Mucosa of stomach (tissue), 1 donor: ENCODE measurements at regions not wholly inside any gene's neighbourhood (a gene's known extent, or its start where the extent isn't known, plus 50 kb on each side); places are given as distances from the start of the nearest gene placed in this dataset.
"Not testable (repeated sequence)": the region's sequence is repeated elsewhere in the genome, so short reads cannot be mapped to it uniquely, and the experiment has no call there.

Experiments
- H3K27me3 ChIP-seq: one replicate; pipeline ENCODE4 v1.7.0; 2013; ENCODE audit warnings: mild to moderate bottlenecking, low read length; ENCODE audit not compliant: control insufficient read depth, insufficient read depth
- H3K36me3 ChIP-seq: one replicate; pipeline ENCODE4 v1.7.0; 2013; ENCODE audit warnings: low read length; ENCODE audit not compliant: control insufficient read depth, insufficient read depth
- H3K4me1 ChIP-seq: one replicate; pipeline ENCODE4 v1.7.0; 2013; ENCODE audit warnings: mild to moderate bottlenecking, low read length; ENCODE audit not compliant: control insufficient read depth, insufficient read depth
- H3K4me3 ChIP-seq: one replicate; pipeline ENCODE4 v1.7.0; 2013; ENCODE audit warnings: low read length
- H3K9ac ChIP-seq: one replicate; pipeline ENCODE4 v1.7.0; 2013; ENCODE audit warnings: mild to moderate bottlenecking, low read length, moderate library complexity
- H3K9me3 ChIP-seq: one replicate; pipeline ENCODE4 v1.7.0; 2013; ENCODE audit warnings: mild to moderate bottlenecking, low read length, moderate library complexity; ENCODE audit not compliant: control insufficient read depth
- donor health status: Pancreatic carcinoma.

- not testable (repeated sequence) for H3K9ac ChIP-seq, H3K9me3 ChIP-seq, H3K4me3 ChIP-seq, H3K27me3 ChIP-seq, H3K4me1 ChIP-seq, H3K36me3 ChIP-seq
Measured at GRCh38 chr1:230550945-230551344, 91.3 kb upstream of the COG2 start.

DNA sequence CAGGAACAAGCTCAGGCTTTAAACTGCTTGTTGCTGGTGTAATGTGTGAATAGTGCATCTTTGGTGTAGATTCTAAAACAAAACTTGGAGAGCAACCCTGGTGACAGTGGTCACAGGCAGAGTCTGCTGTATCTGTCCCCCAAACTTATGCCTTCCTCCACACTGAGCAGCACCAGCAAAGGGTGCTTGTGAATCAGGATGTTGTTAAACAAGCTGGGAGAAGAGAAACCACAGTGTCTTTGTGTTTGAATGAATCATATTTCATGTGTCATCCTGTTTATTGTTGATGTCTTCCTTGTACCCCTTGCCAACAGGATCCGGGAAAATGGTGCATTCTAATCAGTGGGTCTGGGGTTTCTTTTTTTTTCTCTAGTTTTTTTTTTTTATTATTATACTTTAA lies 91.9 kb upstream of the COG2 start:
- no peak overlapping the region for H3K4me3 ChIP-seq
- no peaks in the 10 kb centered on the region for H3K9me3 ChIP-seq
- H3K27me3 ChIP-seq: no peaks in the 10 kb centered on the region
- H3K36me3 ChIP-seq: no peaks in the 10 kb centered on the region
- no peaks in the 10 kb centered on the region for H3K4me1 ChIP-seq
- H3K9ac ChIP-seq: no peak overlapping the region

- Histone ChIP-seq H3K36me3 (no peaks in the 10 kb centered on the region), H3K9ac (no peak overlapping the region), H3K4me3 (no peak overlapping the region), H3K4me1 (no peaks in the 10 kb centered on the region), H3K27me3 (no peaks in the 10 kb centered on the region), H3K9me3 (no peaks in the 10 kb centered on the region)
Measured at GRCh38 chr1:230549625-230550024, 92.7 kb upstream of the COG2 start.

DNA sequence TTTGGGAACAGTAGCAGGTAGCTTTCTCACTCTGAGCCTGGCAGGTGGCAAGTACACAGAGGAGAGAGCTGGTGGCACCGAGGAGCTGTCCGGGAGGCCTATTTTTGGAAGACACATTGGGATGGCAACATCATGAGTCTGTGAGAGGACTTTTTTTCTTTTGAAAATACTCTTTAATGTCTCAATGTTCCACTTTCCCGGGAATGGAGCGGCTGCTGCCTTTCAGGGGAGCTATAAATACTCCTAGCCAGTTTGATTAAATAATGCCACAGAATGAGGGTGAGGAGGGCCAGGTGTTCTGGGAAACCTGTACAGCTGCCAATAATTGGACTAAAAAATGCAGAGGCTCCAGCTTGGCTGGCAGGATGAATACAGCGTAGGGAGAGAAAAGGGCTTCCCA lies 93.3 kb upstream of the COG2 start:
- H3K4me3 ChIP-seq: no peak overlapping the region
- no peak overlapping the region for H3K9ac ChIP-seq
- no peaks in the 10 kb centered on the region for H3K36me3 ChIP-seq
- no peaks in the 10 kb centered on the region for H3K27me3 ChIP-seq
- no peaks in the 10 kb centered on the region for H3K9me3 ChIP-seq
- no peaks in the 10 kb centered on the region for H3K4me1 ChIP-seq

DNA sequence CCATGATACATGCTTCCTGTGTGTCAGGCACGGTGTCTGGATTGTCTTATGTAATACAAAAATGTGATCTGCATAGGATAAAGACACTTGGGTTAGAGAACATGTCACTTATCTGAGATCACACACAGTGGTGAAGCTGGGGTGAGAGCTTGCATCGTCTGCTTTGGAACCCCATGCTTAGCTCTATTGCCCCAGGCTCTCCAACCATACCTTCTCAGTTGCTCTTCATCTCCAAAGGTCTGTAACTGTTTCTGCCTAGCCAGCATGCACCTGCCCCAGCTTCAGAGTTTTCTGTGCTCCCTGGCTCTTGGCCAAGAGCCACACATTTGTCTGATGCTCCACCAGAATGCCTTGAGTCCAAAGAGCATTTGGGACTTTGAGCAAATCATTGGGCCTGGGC lies 93.9 kb upstream of the COG2 start:
- no peaks in the 10 kb centered on the region for H3K36me3 ChIP-seq

DNA sequence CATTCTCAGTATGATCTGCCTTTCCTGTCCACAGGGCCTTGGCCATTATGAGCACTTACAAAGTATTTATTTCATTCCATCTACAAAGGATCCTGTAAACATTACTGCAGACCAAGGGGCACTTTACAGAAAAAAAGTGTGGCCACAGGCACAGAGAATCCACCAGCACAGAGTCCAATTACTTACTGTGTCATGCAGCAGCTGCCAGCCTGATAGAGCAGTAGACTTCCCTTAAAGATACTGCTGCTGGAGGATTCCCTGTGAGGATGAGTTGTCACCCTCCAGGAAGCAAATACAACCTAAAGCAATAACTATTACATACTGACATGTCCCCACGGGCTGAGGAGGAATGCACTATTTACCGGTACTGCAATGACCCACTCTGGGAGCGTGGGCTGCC lies 97.1 kb upstream of the COG2 start:
- H3K36me3 ChIP-seq: no peaks in the 10 kb centered on the region
- H3K9ac ChIP-seq: no peak overlapping the region
- H3K27me3 ChIP-seq: no peaks in the 10 kb centered on the region
- no peak overlapping the region for H3K4me3 ChIP-seq
- no peaks in the 10 kb centered on the region for H3K9me3 ChIP-seq
- H3K4me1 ChIP-seq: no peaks in the 10 kb centered on the region

More for the DNA sequence above, 93.9 kb upstream of the COG2 start:
- no peak overlapping the region for H3K9ac ChIP-seq
- H3K27me3 ChIP-seq: no peaks in the 10 kb centered on the region
- H3K4me1 ChIP-seq: no peaks in the 10 kb centered on the region
- H3K9me3 ChIP-seq: no peaks in the 10 kb centered on the region
- H3K4me3 ChIP-seq: no peak overlapping the region

DNA sequence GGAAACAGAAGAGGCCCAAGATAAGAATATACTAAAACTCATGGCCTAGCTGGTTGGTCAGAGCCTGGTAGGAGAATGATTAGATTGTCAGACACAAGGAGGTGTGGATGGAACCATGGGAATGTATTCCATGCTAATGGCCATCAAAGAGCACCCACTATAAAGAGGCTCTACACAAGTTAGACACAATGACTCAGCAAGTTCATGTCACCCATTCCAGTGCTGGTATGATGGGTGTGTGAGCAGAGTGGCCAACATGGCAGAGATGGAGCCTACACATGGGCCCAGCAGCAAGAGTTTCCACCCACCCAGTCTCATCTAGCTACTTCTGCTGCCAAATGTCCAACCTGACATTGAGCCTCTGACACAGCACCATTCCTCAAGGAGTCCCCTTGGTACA lies 97.5 kb upstream of the COG2 start:
- Histone ChIP-seq H3K9ac (no peak overlapping the region), H3K36me3 (no peaks in the 10 kb centered on the region), H3K4me1 (no peaks in the 10 kb centered on the region), H3K27me3 (no peaks in the 10 kb centered on the region), H3K9me3 (no peaks in the 10 kb centered on the region), H3K4me3 (no peak overlapping the region)

- H3K4me1 ChIP-seq: no peaks in the 10 kb centered on the region
- no peak overlapping the region for H3K9ac ChIP-seq
- no peaks in the 10 kb centered on the region for H3K36me3 ChIP-seq
- H3K9me3 ChIP-seq: no peaks in the 10 kb centered on the region
- no peak overlapping the region for H3K4me3 ChIP-seq
- H3K27me3 ChIP-seq: no peaks in the 10 kb centered on the region
Measured at GRCh38 chr1:230543085-230543484, 99.2 kb upstream of the COG2 start.

GRCh38 chr1:230542681-230543080 lies 99.6 kb upstream of the COG2 start:
- Histone ChIP-seq H3K27me3 (no peaks in the 10 kb centered on the region), H3K9me3 (no peaks in the 10 kb centered on the region), H3K9ac (no peak overlapping the region), H3K36me3 (no peaks in the 10 kb centered on the region), H3K4me3 (no peak overlapping the region), H3K4me1 (no peaks in the 10 kb centered on the region)

- Histone ChIP-seq H3K36me3 (no peaks in the 10 kb centered on the region), H3K9ac (no peak overlapping the region), H3K4me1 (no peaks in the 10 kb centered on the region), H3K9me3 (no peaks in the 10 kb centered on the region), H3K4me3 (no peak overlapping the region), H3K27me3 (no peaks in the 10 kb centered on the region)
Measured at GRCh38 chr1:230542054-230542453, 100.2 kb upstream of the COG2 start.

GRCh38 chr1:230541306-230541705 lies 101.0 kb upstream of the COG2 start:
- Histone ChIP-seq H3K4me3 (no peak overlapping the region), H3K9ac (no peak overlapping the region), H3K36me3 (no peaks in the 10 kb centered on the region), H3K27me3 (no peaks in the 10 kb centered on the region), H3K4me1 (no peaks in the 10 kb centered on the region), H3K9me3 (no peaks in the 10 kb centered on the region)

DNA sequence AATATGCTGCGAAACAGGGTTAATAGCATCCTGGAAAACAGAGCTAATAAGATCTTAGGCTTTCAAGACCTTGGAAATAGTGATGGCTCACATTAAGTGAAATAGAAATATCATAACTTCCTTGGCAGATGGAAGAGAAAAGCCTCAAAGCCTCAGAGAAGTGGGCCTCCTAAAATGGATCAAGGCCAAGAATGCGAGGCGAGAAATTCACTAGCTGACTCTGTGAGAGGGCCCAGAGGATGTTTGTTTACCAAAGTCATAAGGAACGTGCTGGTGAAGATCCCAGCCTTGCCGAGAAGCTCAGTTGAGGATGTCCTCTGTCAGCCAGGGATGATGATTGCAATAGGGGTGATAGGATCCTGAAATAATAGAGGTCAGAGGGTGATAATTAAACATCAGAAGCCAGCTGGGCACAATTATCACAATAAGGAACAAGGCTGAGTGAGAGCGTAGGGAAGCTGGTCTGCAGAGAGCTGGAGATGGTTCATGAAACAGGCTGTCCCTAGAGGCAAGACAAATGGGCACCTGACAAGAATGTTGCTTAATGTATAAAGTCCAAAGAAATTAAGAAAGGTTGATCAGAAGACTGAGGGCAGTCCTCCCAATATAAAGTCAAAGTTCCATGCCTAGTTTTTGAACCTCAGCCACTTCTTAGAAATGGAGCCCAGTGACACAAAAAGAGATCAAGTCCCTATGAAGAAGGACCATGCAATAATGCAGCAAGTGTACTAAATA lies 101.7 kb upstream of the COG2 start:
- Histone ChIP-seq H3K9ac (no peak overlapping the region), H3K4me3 (no peak overlapping the region), H3K27me3 (no peaks in the 10 kb centered on the region), H3K4me1 (no peaks in the 10 kb centered on the region), H3K36me3 (no peaks in the 10 kb centered on the region), H3K9me3 (no peaks in the 10 kb centered on the region)

- H3K4me1 ChIP-seq: no peaks in the 10 kb centered on the region
- no peak overlapping the region for H3K4me3 ChIP-seq
- no peaks in the 10 kb centered on the region for H3K9me3 ChIP-seq
- no peaks in the 10 kb centered on the region for H3K36me3 ChIP-seq
- no peak overlapping the region for H3K9ac ChIP-seq
- H3K27me3 ChIP-seq: no peaks in the 10 kb centered on the region
Measured at GRCh38 chr1:230537456-230537855, 104.8 kb upstream of the COG2 start.
